Activated CD4-positive, alpha-beta memory T cell treated with anti-CD3 and anti-CD28 coated beads for 36 hours (primary cell): ENCODE measurements at regions not wholly inside any gene's neighbourhood (a gene's known extent, or its start where the extent isn't known, plus 50 kb on each side); places are given as distances from the start of the nearest gene placed in this dataset.

ENCODE experiments used
- CTCF ChIA-PET: fragments of 350-600 bp; sonication (Branson Sonifier 250); formaldehyde crosslinking; loops from one replicate; lab custom pipeline; 2021; ENCODE audit warnings: antibody characterized with exemption, inconsistent platforms; lab: Charles Lee
- POLR2A ChIA-PET: fragments of 350-600 bp; sonication (Branson Sonifier 250); formaldehyde crosslinking; loops from one replicate; lab custom pipeline; 2021; ENCODE audit warnings: antibody characterized with exemption; lab: Charles Lee
- DNase-seq: peaks from one replicate; pipeline ENCODE4 v3.0.0-alpha.2; 2020
- H3K27ac Mint-ChIP-seq: one replicate; pipeline ENCODE4 v1.8.0; 2021; ENCODE audit warnings: mixed read lengths
- H3K27me3 Mint-ChIP-seq: one replicate; pipeline ENCODE4 v1.8.0; 2021; ENCODE audit warnings: mixed read lengths
- H3K36me3 Mint-ChIP-seq: one replicate; pipeline ENCODE4 v1.8.0; 2021; ENCODE audit warnings: mixed read lengths
- H3K4me1 Mint-ChIP-seq: one replicate; pipeline ENCODE4 v1.8.0; 2021; ENCODE audit warnings: low read depth, mixed read lengths
- H3K4me3 Mint-ChIP-seq: one replicate; pipeline ENCODE4 v1.8.0; 2021; ENCODE audit warnings: mild to moderate bottlenecking, mixed read lengths
- H3K9me3 Mint-ChIP-seq: one replicate; pipeline ENCODE4 v1.8.0; 2021; ENCODE audit warnings: mixed read lengths
- intact Hi-C: fragments of 100-400 bp; cut with micrococcal nuclease; formaldehyde crosslinking; loops from one replicate; pipeline ENCODE4 v1.15.1; 2023

DNA sequence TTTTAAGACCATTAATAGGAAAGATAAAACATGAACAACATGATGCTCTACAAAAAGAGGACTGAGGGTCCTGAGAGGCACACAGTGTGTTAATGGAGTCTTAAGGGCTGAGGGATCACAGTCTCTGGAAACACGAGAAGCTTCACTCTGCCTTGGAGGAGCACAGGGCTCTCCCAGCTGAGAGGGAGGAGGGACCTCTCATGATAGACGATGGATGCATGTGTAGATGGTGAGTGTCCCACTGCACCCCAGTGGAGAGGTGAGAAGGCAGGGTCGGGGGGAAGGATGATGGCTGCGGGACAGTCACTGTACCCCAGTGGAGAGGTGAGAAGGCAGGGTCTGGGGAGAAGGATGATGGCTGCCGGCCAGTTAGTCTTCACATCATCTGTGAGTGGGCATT is 613.4 kb downstream of the IRX1 start:
- intact Hi-C loops: no loop called here
- no peaks in the 10 kb centered on the region for H3K27me3 Mint-ChIP-seq
- POLR2A ChIA-PET: no interaction called here
- no peak for DNase-seq
- peaks cover 24% of the 10 kb centered on the region for H3K9me3 Mint-ChIP-seq
- H3K4me1 Mint-ChIP-seq: no peaks in the 10 kb centered on the region
- H3K4me3 Mint-ChIP-seq: no peak overlapping the region
- CTCF ChIA-PET: no interaction called here
- no peaks in the 10 kb centered on the region for H3K36me3 Mint-ChIP-seq
- no peak overlapping the region for H3K27ac Mint-ChIP-seq

DNA sequence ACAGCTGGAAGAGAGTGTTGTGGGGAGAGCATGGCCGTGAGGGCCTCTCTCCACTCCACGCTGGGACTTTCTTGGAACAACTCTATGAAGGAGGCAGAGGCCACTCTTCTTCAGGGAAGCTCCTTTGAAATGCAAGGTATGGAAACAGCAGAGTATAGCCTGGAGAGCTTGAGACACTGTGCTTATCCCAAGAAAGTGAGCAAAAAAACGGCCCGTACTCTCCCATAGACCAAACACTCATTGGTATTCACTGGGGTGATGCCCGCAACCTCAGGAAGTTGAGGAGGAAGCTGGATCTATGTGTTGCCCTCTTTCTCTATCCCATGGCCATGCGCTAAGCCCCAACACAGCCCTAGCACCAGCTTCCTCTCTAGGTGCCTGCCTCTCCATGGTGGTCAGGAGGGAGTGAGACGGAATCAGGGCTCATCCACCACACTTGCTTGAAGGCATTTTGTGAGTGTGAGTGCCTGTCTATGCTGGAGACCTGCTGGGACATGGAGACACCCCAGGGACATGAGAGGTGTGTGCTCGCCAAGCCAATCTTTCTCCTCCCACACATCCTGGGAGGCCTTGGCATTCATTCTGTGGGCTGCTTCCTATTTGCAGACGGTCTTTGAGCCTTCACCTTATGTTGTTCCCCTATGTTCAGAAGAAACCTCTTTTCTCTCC is 616.6 kb downstream of the IRX1 start:
- no peak for DNase-seq
- Mint-ChIP-seq H3K4me3 (no peak overlapping the region), H3K4me1 (no peaks in the 10 kb centered on the region), H3K36me3 (no peaks in the 10 kb centered on the region), H3K27ac (no peak overlapping the region), H3K27me3 (no peaks in the 10 kb centered on the region), H3K9me3 (peaks cover 23% of the 10 kb centered on the region)
- intact Hi-C loops: no loop called here
- ChIA-PET POLR2A (no interaction called here), CTCF (no interaction called here)

DNA sequence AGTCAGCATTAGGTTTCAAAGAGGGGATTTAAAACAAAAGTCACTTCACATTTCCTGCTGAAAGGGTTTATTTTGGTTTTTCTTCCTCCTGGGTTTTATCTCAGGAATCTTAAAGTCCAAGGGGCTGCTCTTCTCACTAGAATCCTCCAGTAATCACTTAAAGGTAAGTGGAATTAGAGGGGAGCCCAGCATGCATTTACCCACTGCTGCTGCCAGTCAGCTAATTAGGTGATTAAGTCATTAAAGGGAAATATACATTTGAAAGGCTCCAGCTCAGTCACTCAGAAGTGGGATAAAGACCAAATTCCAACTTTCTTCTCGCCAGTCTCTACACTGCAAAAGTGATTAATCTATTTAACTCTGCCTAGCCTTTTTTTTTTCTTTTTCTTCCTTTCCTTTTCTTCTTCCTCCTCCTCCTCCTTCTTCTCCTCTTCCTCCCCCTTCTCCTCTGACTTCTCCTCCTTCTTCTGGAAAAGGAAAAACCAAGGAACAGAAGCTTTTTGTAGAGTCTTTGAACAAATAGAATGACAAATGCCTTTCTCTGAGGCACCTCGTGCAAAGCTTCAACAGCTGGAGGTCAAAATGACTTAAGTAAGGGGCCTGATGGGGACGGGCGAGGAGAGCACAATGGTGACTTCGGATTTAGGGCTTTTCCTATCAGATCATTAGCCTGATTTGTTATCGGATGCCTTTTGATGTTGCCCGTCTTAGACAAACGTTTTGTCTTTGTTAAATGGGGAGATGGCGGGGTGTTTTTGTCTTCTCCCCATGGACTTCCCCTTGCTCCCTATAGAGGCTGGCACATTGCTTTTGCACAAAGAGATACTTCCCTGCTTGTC is 617.6 kb downstream of the IRX1 start:
- Mint-ChIP-seq H3K27me3 (no peaks in the 10 kb centered on the region), H3K4me3 (no peak overlapping the region), H3K27ac (no peak overlapping the region), H3K36me3 (no peaks in the 10 kb centered on the region), H3K9me3 (peaks cover 23% of the 10 kb centered on the region), H3K4me1 (no peaks in the 10 kb centered on the region)
- intact Hi-C loops: no loop called here
- no peak for DNase-seq
- CTCF ChIA-PET: no interaction called here
- POLR2A ChIA-PET: no interaction called here

DNA sequence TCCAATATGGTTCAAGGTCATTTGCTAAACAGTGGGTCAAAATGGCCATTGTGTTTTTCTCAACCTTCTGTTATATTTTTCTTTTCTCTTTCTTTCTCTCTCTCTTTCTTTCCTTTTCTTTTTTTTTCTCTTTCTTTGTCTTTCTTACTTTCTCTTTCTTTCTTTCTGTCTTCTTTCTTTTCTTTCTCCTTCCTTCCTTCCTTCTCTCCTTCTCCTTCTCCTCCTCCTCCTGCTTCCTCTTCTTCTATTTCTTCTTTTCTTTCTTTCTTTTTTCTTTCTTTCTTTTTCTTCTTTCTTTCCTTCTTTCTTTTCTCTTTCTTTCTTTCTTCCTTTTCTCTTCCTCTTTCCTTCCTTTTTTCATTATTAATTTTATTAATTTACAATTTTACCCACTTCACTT is 619.5 kb downstream of the IRX1 start:
- DNase-seq: no peak
- CTCF ChIA-PET: interaction anchor here (0.6 kb wide), 1 partner anchor 658 kb away, joined by 3 read pairs; no protein-coding TSS in a partner anchor
- H3K27ac Mint-ChIP-seq: no peak overlapping the region
- POLR2A ChIA-PET: no interaction called here
- no peak overlapping the region for H3K4me3 Mint-ChIP-seq
- no peaks in the 10 kb centered on the region for H3K4me1 Mint-ChIP-seq
- H3K9me3 Mint-ChIP-seq: peaks cover 14% of the 10 kb centered on the region
- no peaks in the 10 kb centered on the region for H3K36me3 Mint-ChIP-seq
- no peaks in the 10 kb centered on the region for H3K27me3 Mint-ChIP-seq
- intact Hi-C loops: no loop called here

DNA sequence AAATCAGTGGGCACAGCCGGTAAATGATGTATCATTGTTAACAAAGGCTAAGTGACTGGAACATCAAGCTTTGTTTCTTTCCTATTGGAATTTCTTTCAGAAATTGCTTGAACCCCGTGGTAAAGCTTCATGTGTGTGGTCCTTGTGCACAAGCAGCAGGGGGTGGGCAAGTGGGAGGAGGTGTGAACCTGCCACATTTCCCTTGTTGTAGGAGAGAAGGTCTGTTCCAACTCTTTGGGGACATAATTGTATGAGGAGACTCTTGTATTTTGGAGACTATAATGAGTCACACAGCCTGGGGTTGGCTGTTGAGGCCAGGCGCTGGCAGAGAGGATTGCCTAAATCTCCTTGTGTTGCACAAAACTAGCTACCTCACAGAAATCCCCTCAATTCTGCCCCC is 620.5 kb downstream of the IRX1 start:
- H3K27ac Mint-ChIP-seq: no peak overlapping the region
- CTCF ChIA-PET: no interaction called here
- no peak overlapping the region for H3K4me3 Mint-ChIP-seq
- H3K9me3 Mint-ChIP-seq: peaks cover 16% of the 10 kb centered on the region
- H3K4me1 Mint-ChIP-seq: no peaks in the 10 kb centered on the region
- no peaks in the 10 kb centered on the region for H3K36me3 Mint-ChIP-seq
- POLR2A ChIA-PET: no interaction called here
- no peaks in the 10 kb centered on the region for H3K27me3 Mint-ChIP-seq
- DNase-seq: no peak
- intact Hi-C loops: no loop called here

DNA sequence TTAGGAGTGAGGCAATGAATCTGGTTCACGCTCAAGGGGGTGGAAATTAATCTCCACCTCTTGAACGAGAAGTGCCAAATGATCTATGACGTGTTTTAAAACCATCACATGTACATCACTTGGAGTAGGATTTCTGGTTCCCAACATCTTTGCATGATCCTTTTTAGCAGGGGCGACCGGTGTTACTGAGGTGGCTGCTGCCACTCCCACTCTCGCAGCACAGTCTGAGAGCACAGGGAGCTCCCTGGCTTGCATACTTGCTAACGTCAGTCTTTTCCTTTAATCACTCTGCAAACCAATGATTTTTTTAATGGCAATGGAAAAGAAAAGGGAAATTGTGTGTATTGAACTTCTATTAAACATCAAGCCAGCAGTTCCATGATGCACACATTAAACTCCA is 624.4 kb downstream of the IRX1 start:
- Mint-ChIP-seq H3K27ac (no peak overlapping the region), H3K4me1 (no peaks in the 10 kb centered on the region), H3K27me3 (no peaks in the 10 kb centered on the region), H3K9me3 (peaks cover 16% of the 10 kb centered on the region), H3K4me3 (no peak overlapping the region), H3K36me3 (no peaks in the 10 kb centered on the region)
- ChIA-PET CTCF (no interaction called here), POLR2A (no interaction called here)
- DNase-seq: no peak
- intact Hi-C loops: no loop called here

DNA sequence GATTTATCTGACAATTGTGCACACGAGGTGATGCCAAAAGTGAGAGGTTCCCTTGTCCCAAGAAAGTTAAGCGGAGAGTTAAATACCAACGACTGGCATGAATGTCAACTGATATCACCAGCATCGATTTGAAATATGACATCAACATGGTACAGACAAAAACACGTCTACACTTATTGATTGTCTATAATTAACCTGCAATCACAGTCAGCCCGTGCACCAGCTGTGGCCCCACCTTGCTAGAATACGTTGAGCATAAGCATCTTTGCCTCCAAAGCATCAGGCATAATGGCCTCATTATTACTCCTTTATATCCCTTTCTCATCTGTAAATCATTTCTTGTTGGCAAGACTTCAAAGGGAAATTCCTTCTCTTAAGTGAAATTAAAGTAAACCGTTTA is 625.4 kb downstream of the IRX1 start:
- intact Hi-C loops: no loop called here
- no peak for DNase-seq
- Mint-ChIP-seq H3K9me3 (peaks cover 16% of the 10 kb centered on the region), H3K36me3 (no peaks in the 10 kb centered on the region), H3K27ac (no peak overlapping the region), H3K4me1 (no peaks in the 10 kb centered on the region), H3K27me3 (no peaks in the 10 kb centered on the region), H3K4me3 (no peak overlapping the region)
- POLR2A ChIA-PET: no interaction called here
- CTCF ChIA-PET: no interaction called here

DNA sequence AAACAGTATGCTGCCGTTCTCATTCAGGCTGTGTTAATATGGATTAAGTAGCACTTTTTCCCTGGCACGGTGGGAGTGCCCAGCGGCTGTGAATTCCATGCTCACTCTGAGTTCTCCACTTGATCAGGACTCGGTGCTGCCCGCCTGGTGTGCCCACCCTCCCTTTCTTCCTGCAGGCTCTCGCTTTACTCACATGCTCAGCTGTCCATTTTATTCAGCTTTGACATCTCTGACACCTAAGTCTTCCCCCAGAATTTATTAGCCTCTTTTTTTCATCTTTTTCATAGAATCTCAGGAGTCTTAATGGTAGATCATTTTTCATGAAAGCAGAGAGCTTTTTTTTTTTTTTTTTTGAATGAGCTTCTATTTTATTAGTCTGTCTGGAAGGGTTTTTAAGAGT is 626.5 kb downstream of the IRX1 start:
- Mint-ChIP-seq H3K9me3 (peaks cover 17% of the 10 kb centered on the region), H3K4me1 (no peaks in the 10 kb centered on the region)
- CTCF ChIA-PET: no interaction called here

DNA sequence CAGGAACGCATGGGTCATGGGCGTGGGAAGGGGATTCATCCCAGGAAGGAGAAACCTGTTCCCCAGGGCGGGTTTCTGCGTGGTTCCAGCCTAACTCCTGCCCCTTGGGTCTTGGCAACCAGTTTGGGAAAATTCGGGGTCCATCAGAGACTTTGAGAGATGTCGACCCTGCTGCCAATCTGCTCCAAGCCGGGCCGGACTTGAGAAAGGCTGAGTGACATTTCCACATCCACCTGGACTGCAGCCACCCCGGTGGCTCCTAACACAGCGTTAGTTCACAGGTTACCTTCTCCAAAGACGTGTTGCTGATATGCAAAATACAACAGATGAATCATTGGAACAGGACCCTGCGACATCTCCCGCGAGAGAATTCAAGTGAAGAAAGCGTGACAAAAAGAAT is 627.2 kb downstream of the IRX1 start:
- CTCF ChIA-PET: no interaction called here
- H3K27me3 Mint-ChIP-seq: no peaks in the 10 kb centered on the region
- no peaks in the 10 kb centered on the region for H3K4me1 Mint-ChIP-seq
- H3K27ac Mint-ChIP-seq: no peak overlapping the region
- no peaks in the 10 kb centered on the region for H3K36me3 Mint-ChIP-seq
- intact Hi-C loops: no loop called here
- H3K9me3 Mint-ChIP-seq: peaks cover 21% of the 10 kb centered on the region
- DNase-seq: no peak
- POLR2A ChIA-PET: no interaction called here
- no peak overlapping the region for H3K4me3 Mint-ChIP-seq

More for the DNA sequence above, 626.5 kb downstream of the IRX1 start:
- POLR2A ChIA-PET: no interaction called here
- intact Hi-C loops: no loop called here
- DNase-seq: no peak
- H3K27me3 Mint-ChIP-seq: no peaks in the 10 kb centered on the region
- no peak overlapping the region for H3K27ac Mint-ChIP-seq
- H3K4me3 Mint-ChIP-seq: no peak overlapping the region
- no peaks in the 10 kb centered on the region for H3K36me3 Mint-ChIP-seq

DNA sequence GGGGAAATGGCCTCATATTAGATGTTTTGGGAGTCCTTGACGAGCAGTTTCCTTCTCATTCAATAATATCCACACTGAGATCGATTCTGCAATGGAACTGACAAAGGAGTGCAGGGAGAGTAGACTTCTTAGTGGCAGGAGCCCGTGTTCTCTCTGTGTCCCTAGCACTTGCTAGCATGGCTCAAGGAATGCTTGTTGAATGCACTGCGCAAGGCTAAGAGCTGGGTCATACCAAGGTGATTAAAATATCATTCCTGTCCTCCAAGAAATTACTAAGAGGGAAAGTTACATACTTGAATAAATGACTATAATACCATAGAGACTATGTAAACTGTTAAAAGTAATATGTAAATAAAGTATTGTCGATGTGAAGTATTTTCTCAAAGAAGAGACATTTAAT is 630.1 kb downstream of the IRX1 start:
- H3K27ac Mint-ChIP-seq: no peak overlapping the region
- no peaks in the 10 kb centered on the region for H3K36me3 Mint-ChIP-seq
- ChIA-PET POLR2A (no interaction called here), CTCF (no interaction called here)
- peaks cover 18% of the 10 kb centered on the region for H3K9me3 Mint-ChIP-seq
- no peak for DNase-seq
- H3K4me3 Mint-ChIP-seq: no peak overlapping the region
- no peaks in the 10 kb centered on the region for H3K27me3 Mint-ChIP-seq
- H3K4me1 Mint-ChIP-seq: no peaks in the 10 kb centered on the region
- intact Hi-C loops: no loop called here

DNA sequence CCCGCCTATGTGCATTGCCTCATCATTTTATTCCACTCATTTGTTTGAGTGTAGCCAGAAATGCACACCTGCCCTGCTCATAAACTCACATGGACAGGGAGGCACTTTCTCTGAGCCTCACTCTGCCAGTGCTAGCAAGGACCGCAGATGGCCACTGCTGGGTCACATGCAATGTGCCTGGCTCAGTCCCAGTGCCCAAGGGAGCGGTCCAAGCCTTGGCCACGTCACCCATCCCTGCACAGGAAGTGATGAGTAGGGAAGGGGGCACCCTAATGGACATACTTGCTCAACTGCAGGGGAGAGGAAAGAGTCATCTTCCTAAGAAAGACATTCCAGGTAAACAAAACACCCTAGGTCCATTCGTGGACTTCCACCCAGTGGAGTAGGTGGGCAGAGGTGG is 630.9 kb downstream of the IRX1 start:
- intact Hi-C loops: no loop called here
- no peak for DNase-seq
- no peaks in the 10 kb centered on the region for H3K36me3 Mint-ChIP-seq
- CTCF ChIA-PET: no interaction called here
- POLR2A ChIA-PET: no interaction called here
- no peaks in the 10 kb centered on the region for H3K4me1 Mint-ChIP-seq
- peaks cover 14% of the 10 kb centered on the region for H3K9me3 Mint-ChIP-seq
- no peak overlapping the region for H3K27ac Mint-ChIP-seq
- H3K27me3 Mint-ChIP-seq: no peaks in the 10 kb centered on the region
- no peak overlapping the region for H3K4me3 Mint-ChIP-seq

DNA sequence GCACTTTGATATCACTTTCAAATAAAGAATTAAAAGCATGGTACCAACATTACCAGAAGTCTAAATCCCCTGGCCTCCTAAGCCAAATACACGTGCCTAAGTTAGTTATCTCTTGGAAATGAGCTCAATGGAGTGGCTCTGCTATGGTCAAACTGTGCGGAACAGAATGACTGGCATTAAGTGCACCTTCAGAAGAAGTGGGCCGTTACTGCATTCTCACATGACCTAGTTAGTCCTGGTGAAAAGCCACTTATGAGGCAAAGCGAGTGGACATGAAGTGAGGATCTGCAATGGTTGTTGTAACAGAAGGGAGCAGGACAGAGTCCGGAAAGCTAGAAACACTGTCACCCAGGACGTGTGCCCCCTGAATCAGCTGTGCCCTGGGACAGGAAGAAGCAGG is 633.1 kb downstream of the IRX1 start:
- Mint-ChIP-seq H3K9me3 (peaks cover 20% of the 10 kb centered on the region), H3K4me3 (no peak overlapping the region), H3K4me1 (no peaks in the 10 kb centered on the region), H3K27ac (no peak overlapping the region), H3K36me3 (peaks cover under 1% of the 10 kb centered on the region), H3K27me3 (no peaks in the 10 kb centered on the region)
- ChIA-PET POLR2A (no interaction called here), CTCF (no interaction called here)
- DNase-seq: no peak
- intact Hi-C loops: no loop called here
